ENCODE measurements at regions not wholly inside any gene's neighbourhood (a gene's known extent, or its start where the extent isn't known, plus 50 kb on each side); places are given as distances from the start of the nearest gene placed in this dataset.
"Not testable (repeated sequence)": the region's sequence is repeated elsewhere in the genome, so short reads cannot be mapped to it uniquely, and the experiment has no call there.

GRCh38 chr3:31188112-31188511 is 293.7 kb upstream of the GADL1 start:
- H3K27ac ChIP-seq (ENCODE audit: low read length) = no peak overlapping the region
- no peak overlapping the region for H3K4me3 ChIP-seq (ENCODE audit: low read depth in 1 of 2, low read length in 2 of 2)
- H3K36me3 ChIP-seq (ENCODE audit: control insufficient read depth in 1 of 2, insufficient read depth in 2 of 2, low read length in 2 of 2) = no peaks in the 10 kb centered on the region
- H3K9me3 ChIP-seq (ENCODE audit: control insufficient read depth in 1 of 2, low read length in 2 of 2) = no peaks in the 10 kb centered on the region
- peaks cover 0 to 4% of the 10 kb centered on the region in 2 donors for H3K4me1 ChIP-seq (ENCODE audit: control insufficient read depth in 1 of 2, insufficient read depth in 2 of 2, low read length in 2 of 2)
- H3K27me3 ChIP-seq (ENCODE audit: low read depth, low read length) = no peaks in the 10 kb centered on the region

- no peak overlapping the region for H3K27ac ChIP-seq (ENCODE audit: low read length)
- H3K9me3 ChIP-seq (ENCODE audit: control insufficient read depth in 1 of 2, low read length in 2 of 2) = no peaks in the 10 kb centered on the region
- no peak overlapping the region for H3K4me3 ChIP-seq (ENCODE audit: low read depth in 1 of 2, low read length in 2 of 2)
- H3K27me3 ChIP-seq (ENCODE audit: low read depth, low read length) = no peaks in the 10 kb centered on the region
- no peaks in the 10 kb centered on the region for H3K36me3 ChIP-seq (ENCODE audit: control insufficient read depth in 1 of 2, insufficient read depth in 2 of 2, low read length in 2 of 2)
- peaks cover 0 to 2% of the 10 kb centered on the region in 2 donors for H3K4me1 ChIP-seq (ENCODE audit: control insufficient read depth in 1 of 2, insufficient read depth in 2 of 2, low read length in 2 of 2)
Measured at GRCh38 chr3:31189330-31189729, 294.9 kb upstream of the GADL1 start.

- Histone ChIP-seq H3K9me3 (ENCODE audit: control insufficient read depth in 1 of 2, low read length in 2 of 2) (no peaks in the 10 kb centered on the region), H3K4me1 (ENCODE audit: control insufficient read depth in 1 of 2, insufficient read depth in 2 of 2, low read length in 2 of 2) (no peaks in the 10 kb centered on the region), H3K4me3 (ENCODE audit: low read depth in 1 of 2, low read length in 2 of 2) (no peak overlapping the region), H3K36me3 (ENCODE audit: control insufficient read depth in 1 of 2, insufficient read depth in 2 of 2, low read length in 2 of 2) (no peaks in the 10 kb centered on the region), H3K27ac (ENCODE audit: low read length) (no peak overlapping the region), H3K27me3 (ENCODE audit: low read depth, low read length) (no peaks in the 10 kb centered on the region)
Measured at GRCh38 chr3:31189971-31190370, 295.5 kb upstream of the GADL1 start.

- Histone ChIP-seq H3K4me3 (ENCODE audit: low read depth in 1 of 2, low read length in 2 of 2) (no peak overlapping the region), H3K27ac (ENCODE audit: low read length) (no peak overlapping the region), H3K36me3 (ENCODE audit: control insufficient read depth in 1 of 2, insufficient read depth in 2 of 2, low read length in 2 of 2) (no peaks in the 10 kb centered on the region), H3K9me3 (ENCODE audit: control insufficient read depth in 1 of 2, low read length in 2 of 2) (no peaks in the 10 kb centered on the region), H3K27me3 (ENCODE audit: low read depth, low read length) (no peaks in the 10 kb centered on the region), H3K4me1 (ENCODE audit: control insufficient read depth in 1 of 2, insufficient read depth in 2 of 2, low read length in 2 of 2) (no peaks in the 10 kb centered on the region)
Measured at GRCh38 chr3:31191354-31191753, 296.9 kb upstream of the GADL1 start.

GRCh38 chr3:31193429-31193828 is 299.0 kb upstream of the GADL1 start:
- Histone ChIP-seq H3K4me3 (ENCODE audit: low read depth in 1 of 2, low read length in 2 of 2) (no peak overlapping the region), H3K27ac (ENCODE audit: low read length) (no peak overlapping the region), H3K36me3 (ENCODE audit: control insufficient read depth in 1 of 2, insufficient read depth in 2 of 2, low read length in 2 of 2) (no peaks in the 10 kb centered on the region), H3K4me1 (ENCODE audit: control insufficient read depth in 1 of 2, insufficient read depth in 2 of 2, low read length in 2 of 2) (no peaks in the 10 kb centered on the region), H3K9me3 (ENCODE audit: control insufficient read depth in 1 of 2, low read length in 2 of 2) (no peaks in the 10 kb centered on the region), H3K27me3 (ENCODE audit: low read depth, low read length) (no peaks in the 10 kb centered on the region)

DNA sequence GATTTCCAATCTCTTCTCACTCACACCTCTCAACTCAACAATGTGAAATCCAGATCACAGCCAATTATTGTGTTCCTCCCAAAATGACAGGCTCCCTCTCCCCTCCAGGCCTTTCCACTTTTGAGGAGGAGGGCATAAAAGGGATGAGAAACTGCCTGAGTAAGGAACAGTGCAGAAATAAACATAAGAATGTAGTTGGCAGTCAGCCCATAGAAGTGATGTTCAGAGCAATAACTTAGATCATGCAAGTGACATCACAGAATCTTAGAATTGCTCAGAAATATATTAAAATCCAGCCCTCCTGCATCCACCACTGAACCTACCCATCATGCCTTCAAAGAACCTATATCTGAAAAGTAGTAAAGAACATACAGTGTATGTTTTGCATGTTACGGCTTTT is 299.4 kb upstream of the GADL1 start:
- no peaks in the 10 kb centered on the region for H3K36me3 ChIP-seq (ENCODE audit: control insufficient read depth in 1 of 2, insufficient read depth in 2 of 2, low read length in 2 of 2)
- no peaks in the 10 kb centered on the region for H3K27me3 ChIP-seq (ENCODE audit: low read depth, low read length)
- H3K9me3 ChIP-seq (ENCODE audit: control insufficient read depth in 1 of 2, low read length in 2 of 2) = no peaks in the 10 kb centered on the region
- H3K27ac ChIP-seq (ENCODE audit: low read length) = no peak overlapping the region
- H3K4me3 ChIP-seq (ENCODE audit: low read depth in 1 of 2, low read length in 2 of 2) = no peak overlapping the region
- no peaks in the 10 kb centered on the region for H3K4me1 ChIP-seq (ENCODE audit: control insufficient read depth in 1 of 2, insufficient read depth in 2 of 2, low read length in 2 of 2)

- no peak overlapping the region for H3K4me3 ChIP-seq (ENCODE audit: low read depth in 1 of 2, low read length in 2 of 2)
- H3K4me1 ChIP-seq (ENCODE audit: control insufficient read depth in 1 of 2, insufficient read depth in 2 of 2, low read length in 2 of 2) = no peaks in the 10 kb centered on the region
- no peaks in the 10 kb centered on the region for H3K36me3 ChIP-seq (ENCODE audit: control insufficient read depth in 1 of 2, insufficient read depth in 2 of 2, low read length in 2 of 2)
- no peaks in the 10 kb centered on the region for H3K9me3 ChIP-seq (ENCODE audit: control insufficient read depth in 1 of 2, low read length in 2 of 2)
- H3K27me3 ChIP-seq (ENCODE audit: low read depth, low read length) = no peaks in the 10 kb centered on the region
- H3K27ac ChIP-seq (ENCODE audit: low read length) = no peak overlapping the region
Measured at GRCh38 chr3:31196261-31196660, 301.8 kb upstream of the GADL1 start.

DNA sequence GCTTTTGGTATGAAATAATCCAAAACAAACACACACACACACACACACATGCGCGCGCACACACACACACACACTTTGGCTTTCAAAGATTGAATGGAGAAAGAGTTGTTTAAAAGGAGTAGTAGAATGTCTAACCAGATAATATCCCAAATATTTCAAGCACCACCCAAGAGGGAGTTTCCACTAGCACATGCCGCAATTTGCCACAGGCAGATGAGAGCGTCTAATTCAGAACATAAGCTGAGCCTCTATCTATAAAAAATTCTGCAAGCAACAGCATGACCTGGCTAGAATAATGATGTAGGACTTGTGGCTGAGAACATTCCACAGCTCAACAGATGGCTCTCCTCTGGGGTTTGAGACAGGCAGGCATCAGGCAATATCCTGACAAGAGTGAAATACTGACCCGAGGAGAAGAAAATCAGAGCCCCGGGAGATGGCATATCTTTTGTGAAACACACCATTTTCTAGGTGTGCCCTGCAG is 302.5 kb upstream of the GADL1 start:
- H3K27ac ChIP-seq (ENCODE audit: low read length) = no peak overlapping the region

GRCh38 chr3:31197941-31198340 is 303.5 kb upstream of the GADL1 start:
- H3K27ac ChIP-seq (ENCODE audit: low read length) = no peak overlapping the region
- H3K4me3 ChIP-seq (ENCODE audit: low read depth in 1 of 2, low read length in 2 of 2) = no peak overlapping the region
- no peaks in the 10 kb centered on the region for H3K27me3 ChIP-seq (ENCODE audit: low read depth, low read length)
- H3K36me3 ChIP-seq (ENCODE audit: control insufficient read depth in 1 of 2, insufficient read depth in 2 of 2, low read length in 2 of 2) = no peaks in the 10 kb centered on the region
- no peaks in the 10 kb centered on the region for H3K9me3 ChIP-seq (ENCODE audit: control insufficient read depth in 1 of 2, low read length in 2 of 2)
- no peaks in the 10 kb centered on the region for H3K4me1 ChIP-seq (ENCODE audit: control insufficient read depth in 1 of 2, insufficient read depth in 2 of 2, low read length in 2 of 2)

More for the DNA sequence above, 302.5 kb upstream of the GADL1 start:
- Histone ChIP-seq H3K9me3 (ENCODE audit: control insufficient read depth in 1 of 2, low read length in 2 of 2) (no peaks in the 10 kb centered on the region), H3K36me3 (ENCODE audit: control insufficient read depth in 1 of 2, insufficient read depth in 2 of 2, low read length in 2 of 2) (no peaks in the 10 kb centered on the region), H3K4me3 (ENCODE audit: low read depth in 1 of 2, low read length in 2 of 2) (no peak overlapping the region), H3K4me1 (ENCODE audit: control insufficient read depth in 1 of 2, insufficient read depth in 2 of 2, low read length in 2 of 2) (no peaks in the 10 kb centered on the region), H3K27me3 (ENCODE audit: low read depth, low read length) (no peaks in the 10 kb centered on the region)

DNA sequence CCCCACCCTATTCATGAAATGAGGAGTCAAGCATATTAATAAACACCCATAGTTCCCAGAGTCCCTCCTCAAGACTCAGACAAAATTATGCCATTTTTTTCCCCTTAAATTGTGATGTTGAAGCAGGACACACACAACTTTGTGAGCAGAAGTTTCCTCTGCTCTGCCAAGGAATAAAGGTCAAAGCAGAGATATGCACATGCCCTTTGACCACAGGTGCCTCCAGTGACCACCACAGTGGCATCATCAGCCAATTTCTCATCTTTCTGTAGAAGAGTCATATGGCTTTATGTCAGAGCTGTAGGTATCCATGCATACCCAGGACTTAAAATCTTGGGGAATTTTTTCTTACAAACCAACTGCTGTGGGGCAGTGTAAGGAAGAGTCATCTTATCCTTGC is 304.4 kb upstream of the GADL1 start:
- Histone ChIP-seq H3K36me3 (ENCODE audit: control insufficient read depth in 1 of 2, insufficient read depth in 2 of 2, low read length in 2 of 2) (no peaks in the 10 kb centered on the region), H3K4me1 (ENCODE audit: control insufficient read depth in 1 of 2, insufficient read depth in 2 of 2, low read length in 2 of 2) (no peaks in the 10 kb centered on the region), H3K9me3 (ENCODE audit: control insufficient read depth in 1 of 2, low read length in 2 of 2) (no peaks in the 10 kb centered on the region), H3K4me3 (ENCODE audit: low read depth in 1 of 2, low read length in 2 of 2) (no peak overlapping the region), H3K27me3 (ENCODE audit: low read depth, low read length) (no peaks in the 10 kb centered on the region), H3K27ac (ENCODE audit: low read length) (no peak overlapping the region)

- Histone ChIP-seq H3K27me3 (ENCODE audit: low read depth, low read length) (no peaks in the 10 kb centered on the region), H3K27ac (ENCODE audit: low read length) (no peak overlapping the region), H3K9me3 (ENCODE audit: control insufficient read depth in 1 of 2, low read length in 2 of 2) (no peaks in the 10 kb centered on the region), H3K4me1 (ENCODE audit: control insufficient read depth in 1 of 2, insufficient read depth in 2 of 2, low read length in 2 of 2) (no peaks in the 10 kb centered on the region), H3K36me3 (ENCODE audit: control insufficient read depth in 1 of 2, insufficient read depth in 2 of 2, low read length in 2 of 2) (no peaks in the 10 kb centered on the region), H3K4me3 (ENCODE audit: low read depth in 1 of 2, low read length in 2 of 2) (no peak overlapping the region)
Measured at GRCh38 chr3:31203960-31204795, 309.7 kb upstream of the GADL1 start.

DNA sequence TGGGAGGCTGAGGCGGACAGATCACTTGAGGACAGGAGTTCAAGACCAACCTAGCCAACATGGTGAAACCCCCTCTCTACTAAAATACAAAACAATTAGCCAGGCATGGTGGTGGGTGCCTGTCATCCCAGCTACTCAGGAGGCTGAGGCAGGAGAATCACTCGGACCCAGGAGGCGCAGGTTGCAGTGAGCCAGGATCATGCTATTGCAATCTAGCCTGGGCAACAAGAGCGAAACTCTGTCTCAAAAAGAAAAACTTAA is 310.3 kb upstream of the GADL1 start:
- H3K9me3 ChIP-seq (ENCODE audit: control insufficient read depth in 1 of 2, low read length in 2 of 2) = not testable (repeated sequence)

More for the DNA sequence above, 310.3 kb upstream of the GADL1 start:
- H3K4me1 ChIP-seq (ENCODE audit: control insufficient read depth in 1 of 2, insufficient read depth in 2 of 2, low read length in 2 of 2); H3K27ac ChIP-seq (ENCODE audit: low read length); H3K4me3 ChIP-seq (ENCODE audit: low read depth in 1 of 2, low read length in 2 of 2); H3K36me3 ChIP-seq (ENCODE audit: control insufficient read depth in 1 of 2, insufficient read depth in 2 of 2, low read length in 2 of 2); H3K27me3 ChIP-seq (ENCODE audit: low read depth, low read length): not testable (repeated sequence)

Data from muscle layer of duodenum (tissue), 2 donors.